MM.1S (cell line): ENCODE measurements at regions not wholly inside any gene's neighbourhood (a gene's known extent, or its start where the extent isn't known, plus 50 kb on each side); places are given as distances from the start of the nearest gene placed in this dataset.

ENCODE experiments used
- EZH2 ChIP-seq: fragments of 300-600 bp; sonication (generic); optimal IDR thresholded peaks from 2 replicates; pipeline ENCODE3; 2017; ENCODE audit warnings: low read depth, mild to moderate bottlenecking, antibody characterized with exemption, low read length, mixed read lengths
- EZH2phosphoT487 ChIP-seq: fragments of 300-600 bp; sonication (generic); IDR thresholded peaks from 2 replicates; pipeline ENCODE4 v1.6.1; 2018; ENCODE audit warnings: antibody characterized with exemption, low read length

DNA sequence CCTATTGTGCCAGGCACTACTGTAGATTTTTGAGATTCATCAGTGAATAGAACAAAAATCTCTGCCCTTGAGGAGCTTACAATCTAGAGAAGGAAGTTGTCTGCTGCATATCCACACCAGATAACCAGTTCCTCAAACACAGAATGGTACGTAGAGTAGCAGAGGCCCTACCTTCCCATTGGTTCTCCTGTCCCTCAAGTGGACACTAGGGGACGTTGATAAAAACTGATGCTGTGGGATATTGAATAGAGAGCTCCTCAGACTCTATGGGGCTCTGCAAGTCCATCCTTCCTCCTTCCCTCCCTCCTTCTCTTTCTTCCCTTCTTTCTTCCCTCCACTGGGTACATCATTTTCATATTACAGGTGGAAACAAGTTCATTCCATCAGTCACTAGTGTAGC lies 371.3 kb downstream of the PBX1 start:
- TF ChIP-seq EZH2: no peak
- no peak for TF ChIP-seq EZH2phosphoT487
